ENCODE measurements at regions not wholly inside any gene's neighbourhood (a gene's known extent, or its start where the extent isn't known, plus 50 kb on each side); places are given as distances from the start of the nearest gene placed in this dataset.

DNA sequence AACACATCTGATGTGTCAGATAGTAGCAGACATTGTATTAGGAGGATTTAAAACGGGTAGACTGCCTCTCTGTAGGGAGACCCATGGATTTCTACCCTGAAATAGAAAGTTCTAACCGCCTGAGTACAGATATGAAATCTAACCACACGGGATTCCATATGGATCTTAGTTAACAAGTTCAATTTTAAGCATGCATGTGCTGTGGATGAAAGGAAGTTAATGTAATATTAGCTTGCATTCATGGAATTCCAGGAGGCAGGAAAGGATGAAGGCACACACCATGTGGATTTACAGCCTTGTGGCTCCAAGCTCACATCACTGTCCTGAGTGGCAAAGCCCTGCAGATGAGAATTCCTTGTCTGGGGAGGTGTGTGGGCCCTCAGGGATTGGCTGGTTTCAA lies 120.6 kb upstream of the IRS2 start:
- Histone ChIP-seq H3K79me2 (ENCODE audit: insufficient read depth, low read depth, low read length) (no peaks in the 10 kb centered on the region), H3K9me2 (ENCODE audit: insufficient read depth, low read length) (no peaks in the 10 kb centered on the region), H3K4me2 (ENCODE audit: low read length) (no peak overlapping the region), H4K20me1 (ENCODE audit: insufficient read depth, low read length) (no peaks in the 10 kb centered on the region), H3K9me3 (ENCODE audit: low read length) (no peaks in the 10 kb centered on the region), H3K36me3 (ENCODE audit: insufficient read depth, low read length) (no peaks in the 10 kb centered on the region), H3K4me3 (ENCODE audit: low read depth, low read length, poor library complexity, severe bottlenecking) (no peak overlapping the region), H2AFZ (ENCODE audit: low read length) (no peak overlapping the region), H3K4me1 (ENCODE audit: insufficient read depth, low read length, poor library complexity, severe bottlenecking) (no peaks in the 10 kb centered on the region), H3K27ac (ENCODE audit: low read depth, low read length, poor library complexity, severe bottlenecking) (no peak overlapping the region)
- TF ChIP-seq EZH2phosphoT487 (IDR thresholded peaks at IDR 0.05; ENCODE audit: borderline replicate concordance, low read depth, low read length), result no peak
- TF ChIP-seq, protein P1, sequence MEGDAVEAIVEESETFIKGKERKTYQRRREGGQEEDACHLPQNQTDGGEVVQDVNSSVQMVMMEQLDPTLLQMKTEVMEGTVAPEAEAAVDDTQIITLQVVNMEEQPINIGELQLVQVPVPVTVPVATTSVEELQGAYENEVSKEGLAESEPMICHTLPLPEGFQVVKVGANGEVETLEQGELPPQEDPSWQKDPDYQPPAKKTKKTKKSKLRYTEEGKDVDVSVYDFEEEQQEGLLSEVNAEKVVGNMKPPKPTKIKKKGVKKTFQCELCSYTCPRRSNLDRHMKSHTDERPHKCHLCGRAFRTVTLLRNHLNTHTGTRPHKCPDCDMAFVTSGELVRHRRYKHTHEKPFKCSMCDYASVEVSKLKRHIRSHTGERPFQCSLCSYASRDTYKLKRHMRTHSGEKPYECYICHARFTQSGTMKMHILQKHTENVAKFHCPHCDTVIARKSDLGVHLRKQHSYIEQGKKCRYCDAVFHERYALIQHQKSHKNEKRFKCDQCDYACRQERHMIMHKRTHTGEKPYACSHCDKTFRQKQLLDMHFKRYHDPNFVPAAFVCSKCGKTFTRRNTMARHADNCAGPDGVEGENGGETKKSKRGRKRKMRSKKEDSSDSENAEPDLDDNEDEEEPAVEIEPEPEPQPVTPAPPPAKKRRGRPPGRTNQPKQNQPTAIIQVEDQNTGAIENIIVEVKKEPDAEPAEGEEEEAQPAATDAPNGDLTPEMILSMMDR (conservative IDR thresholded peaks at IDR 0.05; ENCODE audit: low read length), result no peak
- ChIA-PET POLR2A (no interaction called here), CTCF (ENCODE audit: unreplicated experiment) (no interaction called here)
- intact Hi-C loops (cut with micrococcal nuclease; ENCODE audit: unreplicated experiment), result no loop called here
- no peak for DNase-seq (ENCODE audit: low spot score)
- no TSS peak for BruUV-seq (replicated peaks)

DNA sequence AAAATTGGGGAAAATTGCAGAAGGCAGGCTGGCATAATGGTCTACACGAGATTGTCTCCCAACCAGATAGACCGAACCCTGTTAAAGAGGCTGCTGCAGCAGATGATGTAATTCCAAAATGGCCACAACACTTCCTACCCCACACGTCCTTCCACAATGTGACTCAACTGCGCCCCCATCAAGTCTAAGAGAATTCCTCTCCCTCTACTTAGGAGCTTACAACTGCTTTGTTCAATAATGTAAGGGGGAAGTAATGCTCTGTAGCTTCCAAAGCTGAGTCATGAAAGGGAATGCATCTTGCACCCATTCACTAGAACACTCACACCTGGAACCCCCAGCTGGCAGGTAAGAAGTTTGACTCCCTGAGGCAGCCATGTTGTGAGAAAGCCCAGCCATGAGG lies 117.8 kb upstream of the IRS2 start:
- H3K27ac ChIP-seq (ENCODE audit: low read depth, low read length, poor library complexity, severe bottlenecking), result no peak overlapping the region
- H2AFZ ChIP-seq (ENCODE audit: low read length), result no peak overlapping the region
- no peaks in the 10 kb centered on the region for H3K4me1 ChIP-seq (ENCODE audit: insufficient read depth, low read length, poor library complexity, severe bottlenecking)
- TF ChIP-seq EZH2phosphoT487 (IDR thresholded peaks at IDR 0.05; ENCODE audit: borderline replicate concordance, low read depth, low read length), result no peak
- TF ChIP-seq, protein P1 (conservative IDR thresholded peaks at IDR 0.05; ENCODE audit: low read length), result 0 out of 2 replicates have a peak, but pooled peaks have one; percentile 32
- no peaks in the 10 kb centered on the region for H3K79me2 ChIP-seq (ENCODE audit: insufficient read depth, low read depth, low read length)
- ChIA-PET CTCF (ENCODE audit: unreplicated experiment) (no interaction called here), POLR2A (no interaction called here)
- H3K4me3 ChIP-seq (ENCODE audit: low read depth, low read length, poor library complexity, severe bottlenecking), result no peak overlapping the region
- no peak overlapping the region for H3K4me2 ChIP-seq (ENCODE audit: low read length)
- peak; percentile 3 for DNase-seq (ENCODE audit: low spot score)
- intact Hi-C loops (cut with micrococcal nuclease; ENCODE audit: unreplicated experiment), result no loop called here
- BruUV-seq (replicated peaks), result no TSS peak
- H3K9me2 ChIP-seq (ENCODE audit: insufficient read depth, low read length), result no peaks in the 10 kb centered on the region
- no peaks in the 10 kb centered on the region for H3K9me3 ChIP-seq (ENCODE audit: low read length)
- H3K36me3 ChIP-seq (ENCODE audit: insufficient read depth, low read length), result no peaks in the 10 kb centered on the region
- H4K20me1 ChIP-seq (ENCODE audit: insufficient read depth, low read length), result no peaks in the 10 kb centered on the region

DNA sequence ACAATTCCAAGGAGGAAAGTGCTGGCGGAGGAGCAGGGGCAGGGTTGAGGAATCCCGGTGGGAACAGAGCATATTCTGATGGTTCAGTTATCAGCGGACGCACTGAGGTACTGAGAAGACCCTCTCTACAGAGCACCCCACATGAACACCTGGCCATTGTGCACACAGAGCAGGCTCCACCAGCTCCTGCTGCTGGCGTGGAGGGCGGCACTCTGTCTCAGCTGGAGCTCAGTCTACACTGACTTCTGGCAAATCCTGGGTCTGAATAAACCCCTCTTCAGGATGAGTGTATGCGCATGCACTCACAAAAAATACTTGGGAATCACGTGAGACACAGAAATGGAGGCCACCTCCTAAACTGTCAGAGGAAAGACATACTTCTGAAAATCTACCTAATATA lies 114.4 kb upstream of the IRS2 start:
- H3K9me3 ChIP-seq (ENCODE audit: low read length), result no peaks in the 10 kb centered on the region
- H4K20me1 ChIP-seq (ENCODE audit: insufficient read depth, low read length), result no peaks in the 10 kb centered on the region
- POLR2A ChIA-PET, result no interaction called here
- no peaks in the 10 kb centered on the region for H3K9me2 ChIP-seq (ENCODE audit: insufficient read depth, low read length)
- no peak overlapping the region for H2AFZ ChIP-seq (ENCODE audit: low read length)
- H3K4me2 ChIP-seq (ENCODE audit: low read length), result no peak overlapping the region
- no peak overlapping the region for H3K27ac ChIP-seq (ENCODE audit: low read depth, low read length, poor library complexity, severe bottlenecking)
- intact Hi-C loops (cut with micrococcal nuclease; ENCODE audit: unreplicated experiment), result no loop called here
- H3K4me1 ChIP-seq (ENCODE audit: insufficient read depth, low read length, poor library complexity, severe bottlenecking), result no peaks in the 10 kb centered on the region
- no peak overlapping the region for H3K4me3 ChIP-seq (ENCODE audit: low read depth, low read length, poor library complexity, severe bottlenecking)
- H3K79me2 ChIP-seq (ENCODE audit: insufficient read depth, low read depth, low read length), result no peaks in the 10 kb centered on the region
- no TSS peak for BruUV-seq (replicated peaks)
- H3K36me3 ChIP-seq (ENCODE audit: insufficient read depth, low read length), result no peaks in the 10 kb centered on the region
- DNase-seq (ENCODE audit: low spot score), result no peak
- CTCF ChIA-PET (ENCODE audit: unreplicated experiment), result no interaction called here
- TF ChIP-seq EZH2phosphoT487 (IDR thresholded peaks at IDR 0.05; ENCODE audit: borderline replicate concordance, low read depth, low read length), result no peak
- TF ChIP-seq, protein P1 (conservative IDR thresholded peaks at IDR 0.05; ENCODE audit: low read length), result no peak
